Gastroesophageal sphincter (tissue), 3 donors: ENCODE measurements at regions not wholly inside any gene's neighbourhood (a gene's known extent, or its start where the extent isn't known, plus 50 kb on each side); places are given as distances from the start of the nearest gene placed in this dataset.

Experiments used
- CTCF ChIP-seq, 4 experiments: fragments of 200-600 bp in 2 of 4; fragments of 450-650 bp in 2 of 4; sonication (generic) in 1 of 4; IDR thresholded peaks; one replicate each; pipeline ENCODE4 v1.5.1; 2017 to 2019; ENCODE audit warnings: antibody characterized with exemption in 4 of 4, mild to moderate bottlenecking in 2 of 4, moderate library complexity in 2 of 4
- EP300 ChIP-seq: sonication (generic); formaldehyde crosslinking; IDR thresholded peaks from one replicate; pipeline ENCODE4 v1.6.1; 2017; ENCODE audit warnings: antibody characterized with exemption, mild to moderate bottlenecking
- POLR2AphosphoS5 ChIP-seq: sonication (generic); formaldehyde crosslinking; IDR thresholded peaks from one replicate; pipeline ENCODE4 v1.6.1; 2017; ENCODE audit warnings: antibody characterized with exemption

- TF ChIP-seq CTCF (IDR thresholded peaks at IDR 0.05) (no peak), EP300 (no peak), POLR2AphosphoS5 (no peak)
Observed at GRCh38 chr1:101101360-101101759, 75.8 kb upstream of the DPH5 start.
